ENCODE measurements at regions not wholly inside any gene's neighbourhood (a gene's known extent, or its start where the extent isn't known, plus 50 kb on each side); places are given as distances from the start of the nearest gene placed in this dataset.

DNA sequence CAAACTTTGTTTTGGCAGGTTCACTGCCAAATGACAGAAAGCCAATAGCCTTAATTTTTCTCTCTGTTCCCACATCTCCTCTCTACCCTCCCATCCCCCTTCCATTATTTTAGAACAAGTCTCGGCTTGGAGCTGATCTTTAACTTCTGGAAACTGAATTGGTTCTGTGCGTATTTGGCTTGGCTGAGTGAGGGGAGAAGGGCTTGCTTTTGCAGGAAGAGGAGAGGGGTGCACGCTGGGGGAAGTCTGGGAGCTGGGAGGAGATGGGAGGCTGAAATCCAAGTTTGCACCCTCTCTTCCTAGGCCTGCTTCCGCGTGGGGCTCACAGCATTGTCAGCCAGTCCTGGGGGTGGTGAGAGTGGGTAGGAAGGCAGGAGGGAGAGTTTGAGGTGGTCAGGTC, 176.1 kb upstream of the SPRED2 start:
- Histone ChIP-seq H3K79me2 (ENCODE audit: control insufficient read depth in 1 of 2, insufficient read depth in 2 of 2, low read length in 2 of 2) (no peaks in the 10 kb centered on the region), H2AFZ (ENCODE audit: low read length) (0 out of 2 replicates have a peak overlapping the region, but pooled peaks have one; percentile 55), H3K23me2 (ENCODE audit: low read depth, low read length) (no peaks in the 10 kb centered on the region), H3K4me3 (ENCODE audit: extremely low read depth in 1 of 4, insufficient read depth in 2 of 4, low read depth in 3 of 4, low read length in 4 of 4) (no peak overlapping the region), H3K23ac (ENCODE audit: insufficient read length) (no peak overlapping the region), H4K91ac (replicated peaks; ENCODE audit: insufficient read length, low read length) (no peak overlapping the region), H2BK20ac (ENCODE audit: low read length) (no peak overlapping the region), H3K79me1 (ENCODE audit: low read depth, low read length) (no peaks in the 10 kb centered on the region), H2BK12ac (ENCODE audit: low read depth, low read length) (no peak overlapping the region), H2BK120ac (replicated peaks; ENCODE audit: low read depth, low read length) (no peak overlapping the region), H3K9me3 (ENCODE audit: insufficient read depth in 2 of 2, low read depth in 1 of 2, low read length in 1 of 2) (no peaks in the 10 kb centered on the region), H3K27ac (ENCODE audit: low read depth, low read length) (no peak overlapping the region), H3K14ac (ENCODE audit: insufficient read length) (no peak overlapping the region), H4K5ac (ENCODE audit: insufficient read length, low read depth, low read length) (no peak overlapping the region), H2BK5ac (ENCODE audit: low read depth, low read length) (no peak overlapping the region), H3K9ac (replicated peaks in 1 of 4; ENCODE audit: extremely low read depth in 1 of 4, low read depth in 3 of 4, low read length in 3 of 4) (no peak overlapping the region), H2BK15ac (ENCODE audit: low read length) (no peak overlapping the region), H2AK5ac (ENCODE audit: low read depth, low read length) (no peak overlapping the region), H3K27me3 (replicated peaks in 1 of 4; ENCODE audit: control insufficient read depth in 3 of 4, extremely low read depth in 1 of 4, insufficient read depth in 3 of 4, low read length in 3 of 4) (no peaks in the 10 kb centered on the region), H3K18ac (ENCODE audit: extremely low read depth, low read length) (no peak overlapping the region), H3K4me1 (replicated peaks in 1 of 4; ENCODE audit: control insufficient read depth in 3 of 4, insufficient read depth in 4 of 4, low read length in 3 of 4) (peaks cover 2 to 12% (median 9%) of the 10 kb centered on the region in 4 experiments; a peak in 4 of 7 replicates), H3K36me3 (ENCODE audit: control insufficient read depth in 2 of 4, insufficient read depth in 4 of 4, low read length in 3 of 4) (no peaks in the 10 kb centered on the region), H4K8ac (ENCODE audit: extremely low read depth, insufficient read depth, low read length) (no peak overlapping the region), H3K4me2 (ENCODE audit: insufficient read depth in 1 of 2, low read depth in 2 of 2, low read length in 2 of 2) (no peak overlapping the region), H3K4ac (replicated peaks; ENCODE audit: insufficient read length, low read depth, low read length) (no peak overlapping the region), H4K20me1 (replicated peaks in 1 of 2; ENCODE audit: control insufficient read depth in 1 of 2, insufficient read depth in 2 of 2, low read length in 2 of 2) (no peaks in the 10 kb centered on the region), H3K56ac (replicated peaks; ENCODE audit: insufficient read length, low read depth, low read length) (no peak overlapping the region)
- FAIRE-seq: no peak
- CTCF ChIA-PET (ENCODE audit: partially characterized antibody): no interaction called here
- WGBS, 2 experiments (ENCODE audit: extremely low coverage in 1 of 2, insufficient coverage in 1 of 2, insufficient read length in 1 of 2, insufficient replicate concordance in 2 of 2, low coverage in 1 of 2, low lambda C conversion rate in 2 of 2, missing lambda C conversion rate in 1 of 2): 83% methylated on average over 5 of the region's 5 CpGs; no CpG with 5 or more reads in 1 of the 2 experiments
- POLR2A ChIA-PET (ENCODE audit: partially characterized antibody): no interaction called here
- DNase-seq (ENCODE audit: low read depth in 1 of 2, low spot score in 2 of 2): peak in 1 of 2 experiments; percentile 33
- TF ChIP-seq SAP30 (IDR thresholded peaks at IDR 0.05; ENCODE audit: insufficient read depth, insufficient replicate concordance, low read length): no peak
- no peak for TF ChIP-seq BACH1 (IDR thresholded peaks at IDR 0.05; ENCODE audit: low read length)
- TF ChIP-seq, protein P1, sequence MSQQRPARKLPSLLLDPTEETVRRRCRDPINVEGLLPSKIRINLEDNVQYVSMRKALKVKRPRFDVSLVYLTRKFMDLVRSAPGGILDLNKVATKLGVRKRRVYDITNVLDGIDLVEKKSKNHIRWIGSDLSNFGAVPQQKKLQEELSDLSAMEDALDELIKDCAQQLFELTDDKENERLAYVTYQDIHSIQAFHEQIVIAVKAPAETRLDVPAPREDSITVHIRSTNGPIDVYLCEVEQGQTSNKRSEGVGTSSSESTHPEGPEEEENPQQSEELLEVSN (IDR thresholded peaks at IDR 0.05): no peak
- TF ChIP-seq YY1 (IDR thresholded peaks at IDR 0.05; ENCODE audit: low read depth, low read length): no peak
- no peak for TF ChIP-seq CBX8 (IDR thresholded peaks at IDR 0.05; ENCODE audit: borderline replicate concordance, low read depth, low read length)
- TF ChIP-seq MAFK (IDR thresholded peaks at IDR 0.05; ENCODE audit: low read depth, low read length): no peak
- no peak for TF ChIP-seq CHD1 (IDR thresholded peaks at IDR 0.05; ENCODE audit: low read depth, low read length)
- no peak for TF ChIP-seq HDAC6 (IDR thresholded peaks at IDR 0.05; ENCODE audit: low read depth, low read length)
- no peak for TF ChIP-seq RNF2 (IDR thresholded peaks at IDR 0.05; ENCODE audit: borderline replicate concordance, low read depth, low read length, missing control alignments, poor library complexity, severe bottlenecking)
- TF ChIP-seq ASH2L (IDR thresholded peaks at IDR 0.05; ENCODE audit: low read length): no peak
- TF ChIP-seq BRCA1 (IDR thresholded peaks at IDR 0.05; ENCODE audit: low read depth, low read length): no peak
- no peak for TF ChIP-seq SIN3A (conservative IDR thresholded peaks at IDR 0.05 in 1 of 2, IDR thresholded peaks at IDR 0.05 in 1 of 2; ENCODE audit: low read depth in 1 of 2, low read length in 2 of 2)
